GM12874 (cell line): ENCODE measurements at regions not wholly inside any gene's neighbourhood (a gene's known extent, or its start where the extent isn't known, plus 50 kb on each side); places are given as distances from the start of the nearest gene placed in this dataset.

Experiments
- CTCF ChIP-seq: IDR thresholded peaks from 2 replicates; pipeline ENCODE4 v1.5.1; 2011; ENCODE audit warnings: low read depth, mild to moderate bottlenecking, control low read depth, low read length, moderate library complexity; ENCODE audit not compliant: insufficient read depth

DNA sequence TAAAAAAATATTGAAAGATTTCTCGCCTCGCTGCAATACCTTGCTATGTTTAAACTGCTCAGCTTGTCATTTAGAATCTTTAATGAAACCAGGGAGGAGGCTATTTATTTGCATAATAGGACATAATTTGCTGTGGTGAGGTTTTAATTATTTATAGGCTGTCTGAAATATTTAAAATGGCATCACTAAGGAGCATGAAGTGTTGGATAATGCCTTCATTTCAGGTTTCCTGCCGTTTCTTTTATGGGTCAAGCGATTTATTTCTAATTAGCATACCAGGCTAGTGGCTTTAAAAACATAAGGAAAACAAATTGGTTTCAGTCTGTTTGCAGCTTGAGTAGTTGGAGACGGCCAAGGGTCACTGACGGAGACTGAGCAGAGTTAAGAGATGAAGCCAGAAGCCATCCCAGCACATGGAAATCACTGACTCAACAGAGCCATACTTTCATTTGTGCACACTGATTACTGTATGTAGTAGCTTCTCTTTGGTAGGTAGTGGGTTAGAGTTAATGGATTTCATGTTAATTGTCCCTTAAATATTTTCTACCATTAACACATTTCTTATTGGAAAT lies 1962.4 kb upstream of the TENM3 start:
- no peak for TF ChIP-seq CTCF

DNA sequence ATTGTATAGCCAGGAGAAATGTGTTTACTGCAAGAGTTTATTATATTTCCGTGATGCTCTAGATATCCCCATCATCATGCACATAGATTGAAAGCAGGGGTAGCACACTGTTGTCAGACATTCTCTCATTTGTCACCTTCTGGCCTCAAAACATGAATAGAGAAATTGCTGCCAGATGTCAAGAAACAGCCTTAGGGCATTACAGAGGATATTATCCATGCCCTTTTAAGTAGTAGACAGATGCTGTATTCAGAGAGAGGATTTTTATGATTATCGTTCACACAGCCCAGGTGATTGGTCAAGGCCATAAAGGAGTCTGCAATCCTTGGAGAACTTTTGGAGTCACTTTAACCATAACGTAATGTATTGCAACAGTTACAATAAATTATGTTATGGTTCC lies 1961.5 kb upstream of the TENM3 start:
- TF ChIP-seq CTCF, result no peak

DNA sequence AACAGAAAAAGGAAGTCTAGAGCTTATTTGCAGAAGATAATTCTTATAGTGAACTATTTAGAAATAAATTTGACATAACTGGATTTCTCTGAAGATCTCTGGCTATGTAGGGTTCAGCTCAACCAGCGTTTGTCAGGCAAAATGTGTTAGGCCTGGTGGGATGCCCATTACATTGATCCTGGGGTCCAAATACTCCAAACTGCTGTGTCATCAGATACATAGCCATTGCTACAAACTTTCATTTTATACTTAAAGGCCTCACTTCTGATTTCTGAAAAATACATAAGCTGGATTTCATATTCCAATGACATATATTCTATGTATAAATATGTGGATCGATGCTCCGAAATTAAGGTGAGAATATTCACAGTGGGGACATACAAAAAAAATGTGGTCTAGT lies 1958.9 kb upstream of the TENM3 start:
- no peak for TF ChIP-seq CTCF

DNA sequence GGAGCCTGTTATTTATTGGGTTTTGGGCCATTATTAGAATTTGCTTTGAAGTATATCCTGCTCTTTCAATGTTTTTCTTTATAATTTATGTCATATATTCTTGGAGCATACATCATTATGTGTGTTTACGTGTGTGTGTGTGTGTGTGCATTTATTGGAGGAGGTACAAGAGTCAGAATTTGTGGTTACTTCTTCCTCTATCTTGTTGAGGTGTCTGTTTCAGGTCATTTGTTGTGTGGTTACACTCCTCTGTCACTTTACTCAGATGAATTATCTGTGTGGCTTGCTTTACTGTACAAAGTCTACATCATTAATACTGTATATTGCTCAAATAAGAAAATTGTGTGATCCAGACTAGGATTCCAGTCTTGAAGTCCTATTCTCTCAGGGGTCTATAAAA lies 1957.4 kb upstream of the TENM3 start:
- TF ChIP-seq CTCF, result no peak

DNA sequence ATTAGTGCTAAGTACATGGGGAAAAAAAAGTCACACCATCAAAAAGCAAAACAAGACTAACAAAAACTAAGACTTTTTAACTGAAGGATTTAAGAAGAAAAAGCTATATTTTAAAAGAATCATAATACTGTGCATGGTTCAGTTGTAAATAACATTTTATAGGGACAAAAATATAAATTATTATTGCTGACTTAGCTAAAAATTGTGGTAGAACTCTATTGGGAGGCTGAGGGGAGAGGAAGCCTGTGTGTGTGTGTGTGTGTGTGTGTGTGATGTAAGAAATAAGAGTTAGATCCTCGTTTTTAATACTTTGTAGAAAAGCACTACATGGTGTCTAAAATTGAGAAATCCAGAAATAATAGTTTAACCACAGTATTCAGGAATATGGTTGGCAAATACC lies 1950.9 kb upstream of the TENM3 start:
- no peak for TF ChIP-seq CTCF

GRCh38 chr4:180296036-180296599 lies 1947.1 kb upstream of the TENM3 start:
- no peak for TF ChIP-seq CTCF

DNA sequence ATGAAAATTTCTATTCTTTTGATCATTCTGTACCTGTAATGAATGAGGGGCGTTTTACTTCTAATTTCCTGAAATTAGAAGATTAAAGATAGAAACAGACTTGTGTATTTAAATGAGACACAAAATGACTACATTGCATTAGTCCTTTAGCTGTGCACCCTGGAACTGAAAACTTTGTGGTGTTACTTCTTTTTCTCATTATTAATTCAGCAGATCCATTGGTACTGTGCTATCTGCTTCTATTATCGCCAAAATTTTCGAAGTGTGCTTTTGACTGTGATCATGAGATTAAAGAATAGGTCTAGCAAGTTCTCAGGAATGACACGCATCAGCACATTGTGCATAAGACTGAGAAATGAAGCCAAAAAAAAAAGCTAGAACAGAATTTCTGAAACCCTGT lies 1938.9 kb upstream of the TENM3 start:
- no peak for TF ChIP-seq CTCF
